ENCODE measurements at regions not wholly inside any gene's neighbourhood (a gene's known extent, or its start where the extent isn't known, plus 50 kb on each side); places are given as distances from the start of the nearest gene placed in this dataset.

DNA sequence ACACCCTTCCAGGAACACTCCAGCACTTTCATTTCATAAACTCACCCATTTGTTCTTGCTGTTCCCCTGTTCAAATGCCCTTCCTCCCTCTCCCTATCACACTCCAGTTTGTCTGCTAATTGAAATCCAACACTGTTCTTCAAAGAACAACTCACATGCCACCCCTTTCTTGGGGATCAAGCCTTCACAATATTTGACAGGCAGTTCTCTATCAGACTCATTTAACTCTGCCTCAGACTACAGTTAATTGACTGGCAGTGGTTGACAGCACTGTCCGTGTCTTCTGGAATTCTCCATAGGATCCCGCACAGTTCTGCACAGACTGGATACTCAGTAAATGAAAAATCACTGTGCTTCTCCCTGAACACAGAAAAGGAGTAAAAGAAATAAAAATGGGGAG lies 87.8 kb downstream of the PMP22 start:
- DNase-seq, result no peak

- no peak for DNase-seq
Observed at GRCh38 chr17:15175356-15175755, 89.8 kb downstream of the PMP22 start.

- DNase-seq, result peak; percentile 31 to 42
Observed at GRCh38 chr17:15171167-15172047, 93.7 kb downstream of the PMP22 start.

DNA sequence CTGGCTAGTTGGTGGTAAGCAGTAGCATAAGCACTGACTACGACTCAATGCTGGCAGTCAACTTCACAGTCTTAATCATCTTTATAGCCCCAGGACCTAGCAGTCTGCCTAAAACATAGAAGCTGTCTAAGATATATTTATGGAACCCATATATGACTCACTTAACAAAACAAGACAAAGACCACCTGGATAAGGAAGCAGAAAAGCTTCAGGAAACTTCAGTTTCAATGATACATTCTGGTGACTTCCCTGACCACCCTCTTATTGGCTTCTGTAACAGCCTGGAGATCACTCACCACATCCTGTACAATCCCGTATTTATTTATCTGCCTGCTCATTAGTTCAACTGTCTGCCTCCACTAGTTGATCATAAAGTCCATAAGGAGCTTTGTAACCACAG lies 95.5 kb downstream of the PMP22 start:
- DNase-seq, result no peak

DNA sequence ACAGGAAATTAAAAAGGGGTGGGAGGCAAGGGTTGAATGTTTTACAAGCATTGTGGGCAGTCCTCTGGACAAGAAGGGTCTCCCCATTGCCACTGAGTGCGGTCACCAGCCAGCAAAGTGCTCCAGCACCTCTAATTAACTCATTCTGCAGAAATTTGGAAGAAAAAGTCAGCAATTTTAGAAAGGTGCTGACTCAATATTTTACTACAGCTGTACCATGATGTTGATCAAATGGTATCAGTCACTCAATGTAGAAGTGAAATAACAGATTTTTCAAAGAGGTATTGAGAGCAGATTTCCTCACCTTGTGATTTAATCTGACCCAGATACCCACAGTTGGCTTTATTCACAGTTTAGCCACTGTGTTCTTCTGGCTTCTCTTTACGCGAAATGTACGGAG lies 96.7 kb downstream of the PMP22 start:
- no peak for DNase-seq

DNA sequence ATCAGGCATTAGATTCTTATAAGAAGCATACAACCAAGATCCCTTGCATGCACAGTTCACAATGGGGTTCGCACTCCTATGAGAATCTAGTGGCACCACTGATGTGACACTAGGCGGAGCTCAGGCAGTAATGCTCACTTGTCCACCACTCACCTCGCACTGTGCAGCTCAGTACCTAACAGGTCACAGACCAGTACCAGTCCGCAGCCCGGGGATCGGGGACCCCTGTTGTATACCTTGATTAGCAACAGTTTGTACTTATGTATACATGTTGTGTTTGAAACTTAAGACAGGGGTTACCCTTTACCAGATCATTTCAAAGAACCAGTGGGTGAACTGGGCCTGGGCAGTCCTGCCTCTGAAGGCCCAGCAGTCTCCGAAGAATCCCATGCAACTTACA lies 103.7 kb downstream of the PMP22 start:
- DNase-seq, result no peak

GRCh38 chr17:15157051-15157450 lies 108.1 kb downstream of the PMP22 start:
- no peak for DNase-seq

- DNase-seq, result no peak
Observed at GRCh38 chr17:15154618-15155017, 110.5 kb downstream of the PMP22 start.

- DNase-seq, result no peak
Observed at GRCh38 chr17:15145621-15146020, 119.5 kb downstream of the PMP22 start.

DNA sequence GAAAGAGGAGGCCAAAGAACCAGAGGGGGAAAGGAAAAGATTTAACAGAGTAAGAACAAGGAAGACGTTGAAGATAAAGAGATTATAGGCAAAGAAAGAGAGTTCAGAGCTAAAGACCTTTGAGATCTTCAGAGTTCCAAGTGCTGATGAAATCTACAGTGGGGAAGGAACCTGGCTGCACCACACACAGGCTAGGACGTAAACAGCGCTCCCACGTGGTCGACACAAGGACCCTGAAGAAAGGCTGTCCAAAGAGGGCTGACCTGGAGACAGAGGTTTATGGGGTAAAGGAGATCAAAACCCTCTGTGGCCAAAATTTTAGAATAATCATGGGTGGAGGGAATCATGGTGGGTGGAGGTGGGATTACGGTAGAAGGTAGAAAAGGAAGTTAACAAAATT lies 121.6 kb downstream of the PMP22 start:
- no peak for DNase-seq

- no peak for DNase-seq
Observed at GRCh38 chr17:15134363-15134762, 130.8 kb downstream of the PMP22 start.

DNA sequence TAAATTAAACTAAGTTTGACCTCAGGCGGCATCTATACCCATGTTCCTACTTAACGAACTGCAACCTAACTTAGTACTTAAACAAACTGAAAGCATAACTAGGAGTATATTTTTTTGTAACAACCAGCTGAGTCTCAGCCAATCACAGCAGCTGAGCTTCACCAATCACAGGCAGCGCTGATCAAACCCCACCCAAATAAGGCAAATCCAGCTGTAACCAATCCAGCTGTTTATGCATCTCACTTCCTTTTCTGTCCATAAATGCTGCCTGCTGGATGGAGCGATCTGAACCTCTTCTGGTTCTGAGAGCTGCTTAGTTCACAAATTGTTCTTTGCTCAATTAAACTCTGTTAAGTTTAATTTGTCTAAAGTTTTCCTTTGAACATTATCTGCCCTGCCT lies 131.3 kb downstream of the PMP22 start:
- DNase-seq, result no peak

- DNase-seq, result no peak
Observed at GRCh38 chr17:15133143-15133542, 132.0 kb downstream of the PMP22 start.

GRCh38 chr17:15130426-15130825 lies 134.7 kb downstream of the PMP22 start:
- DNase-seq, result no peak

GRCh38 chr17:15129986-15130385 lies 135.1 kb downstream of the PMP22 start:
- no peak for DNase-seq

DNA sequence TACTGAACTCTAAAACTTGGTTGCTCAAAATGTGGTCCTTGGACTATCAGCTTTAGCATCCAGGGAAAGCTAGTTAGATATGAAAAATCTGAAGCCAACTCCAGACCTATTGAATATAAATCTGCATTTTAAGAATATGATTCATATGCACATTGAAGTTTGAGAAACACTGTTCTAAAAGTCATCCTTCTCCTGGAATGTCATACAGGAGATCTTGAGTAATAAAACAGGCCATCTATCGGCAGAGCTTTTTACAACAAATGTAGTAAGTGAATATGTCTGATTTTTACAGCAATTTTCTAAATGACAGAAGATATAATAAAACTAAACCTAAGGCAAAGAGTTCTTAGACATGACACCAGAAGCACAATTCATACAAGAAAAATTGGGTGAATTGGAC lies 140.4 kb downstream of the PMP22 start:
- no peak for DNase-seq

GRCh38 chr17:15124264-15124595 lies 140.9 kb downstream of the PMP22 start:
- no peak for DNase-seq

DNA sequence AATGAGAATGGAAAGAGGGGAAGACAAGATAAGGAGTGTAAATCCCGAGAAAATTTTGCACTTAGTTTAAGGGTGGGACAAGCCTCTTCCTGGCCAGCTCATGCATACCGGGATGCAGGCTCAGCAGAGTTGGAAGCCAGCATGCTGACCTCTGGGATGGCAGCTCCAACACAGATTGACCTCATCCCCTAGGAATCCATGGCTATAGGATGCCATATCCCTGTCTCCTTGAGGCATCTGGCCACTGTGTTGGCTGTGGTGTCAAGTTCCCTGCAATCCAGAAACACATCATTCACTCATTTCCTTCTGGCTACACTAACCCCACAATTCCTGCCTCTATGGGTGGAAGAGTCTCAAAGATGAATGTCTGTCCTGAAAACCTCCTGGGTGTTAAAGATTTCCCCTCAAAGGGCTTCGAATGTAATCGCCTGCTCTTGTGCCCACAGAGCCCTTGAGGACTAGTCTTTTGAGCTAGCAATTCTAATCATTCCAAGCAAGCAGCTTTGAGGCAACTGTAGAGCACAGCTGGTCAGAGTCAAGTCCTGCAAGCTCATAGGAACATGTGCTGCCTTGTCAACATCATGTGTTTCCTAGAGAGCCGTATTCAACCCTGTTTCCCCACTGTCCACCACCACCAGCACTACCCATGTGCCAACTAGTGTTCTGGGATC lies 141.4 kb downstream of the PMP22 start:
- no peak for DNase-seq

GRCh38 chr17:15122857-15123256 lies 142.3 kb downstream of the PMP22 start:
- DNase-seq, result no peak

DNA sequence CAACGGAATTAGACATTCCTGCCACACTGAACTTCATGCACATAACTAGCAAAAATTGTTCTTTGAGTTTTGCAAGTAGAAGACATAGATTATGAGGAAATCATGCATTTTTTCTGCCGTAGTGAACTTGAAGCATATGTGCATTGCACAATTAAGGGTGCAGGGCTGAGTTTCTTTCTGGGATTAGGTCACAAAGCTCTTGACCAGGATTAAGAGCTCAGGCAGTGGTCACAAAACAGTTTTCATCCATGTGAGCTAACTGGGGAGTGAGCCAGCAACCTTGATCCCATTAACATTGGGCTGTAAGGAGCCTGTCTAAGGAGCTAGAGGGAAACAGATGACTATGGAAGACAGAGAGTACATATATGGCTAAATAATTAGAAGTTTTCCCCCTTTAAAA lies 143.7 kb downstream of the PMP22 start:
- DNase-seq, result no peak

DNA sequence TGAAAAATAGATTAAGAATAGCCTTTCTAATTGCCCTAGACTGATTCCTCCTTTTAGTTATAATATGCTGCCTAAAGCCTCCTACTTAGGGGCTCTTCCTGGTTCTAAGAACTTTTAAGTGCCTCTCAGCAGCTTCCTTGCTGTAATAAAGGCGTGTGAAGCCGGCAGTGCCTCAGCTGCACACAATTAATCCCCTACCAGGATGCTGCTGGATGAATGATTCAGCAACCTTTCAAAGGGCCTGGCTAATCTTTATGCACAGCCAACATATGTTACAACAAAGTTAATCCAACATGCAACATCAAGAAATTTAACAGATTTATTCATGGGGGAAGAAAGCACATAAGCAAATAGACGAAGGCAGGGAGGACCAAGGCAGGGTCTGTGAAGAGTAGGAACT lies 145.2 kb downstream of the PMP22 start:
- DNase-seq, result no peak

GRCh38 chr17:15117239-15117638 lies 147.9 kb downstream of the PMP22 start:
- DNase-seq, result no peak

DNA sequence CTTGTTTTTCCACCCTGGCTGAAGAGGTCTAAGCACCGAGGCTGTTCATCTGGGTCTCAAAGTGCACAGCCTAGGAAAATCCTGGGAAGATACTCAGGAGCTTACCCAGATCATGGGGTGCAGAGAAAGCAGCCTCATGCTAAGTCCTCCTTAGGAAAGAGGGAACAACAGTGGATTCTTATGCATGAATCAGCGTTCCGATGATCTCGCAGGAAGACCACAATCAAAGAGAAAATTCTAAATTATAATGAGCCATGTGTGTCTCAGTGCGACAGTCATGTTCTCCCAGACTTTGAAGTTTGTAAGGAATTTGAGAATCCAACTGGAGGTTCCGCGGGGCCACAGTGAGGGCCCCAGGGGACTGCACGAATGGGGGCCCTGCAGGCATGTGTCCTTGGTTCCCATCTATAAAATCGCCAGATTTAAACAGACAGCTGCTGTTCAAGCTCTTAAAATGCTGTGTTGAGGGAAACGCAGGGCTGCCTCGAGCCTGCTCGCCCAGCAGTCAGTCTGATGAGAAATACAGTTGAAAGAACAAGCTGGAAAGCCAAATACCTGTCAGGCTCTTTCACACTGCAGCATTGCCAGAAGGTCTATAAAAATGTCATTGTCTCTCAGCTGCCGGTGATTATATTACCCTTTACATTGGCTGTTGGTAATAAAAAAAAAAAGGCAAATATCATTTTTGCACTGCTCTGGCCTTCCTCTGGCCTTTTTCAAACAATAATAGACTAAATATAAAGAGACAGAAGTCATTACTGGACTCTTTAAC lies 152.1 kb downstream of the PMP22 start:
- no peak for DNase-seq

GRCh38 chr17:15109608-15110007 lies 155.5 kb downstream of the PMP22 start:
- no peak for DNase-seq

All from activated CD4-positive, alpha-beta T cell treated with anti-CD3 and anti-CD28 coated beads, Interleukin-2, amount 50 U/mL, for 48 hours (primary cell).